ENCODE measurements at regions not wholly inside any gene's neighbourhood (a gene's known extent, or its start where the extent isn't known, plus 50 kb on each side); places are given as distances from the start of the nearest gene placed in this dataset.

GRCh38 chr10:31140716-31141115 is 109.1 kb upstream of the ZNF438 start:
- intact Hi-C loops (cut with DNase I): no loop called here
- H3K4me3 ChIP-seq: no peak overlapping the region
- 96 to 98% methylated on average over 1 of the region's 1 CpG for WGBS, 2 donors

GRCh38 chr10:31142026-31142425 is 110.4 kb upstream of the ZNF438 start:
- no peaks in the 10 kb centered on the region for H3K27me3 ChIP-seq
- no peak for DNase-seq
- peaks cover 0 to 14% (median 5%) of the 10 kb centered on the region in 4 donors for H3K4me1 ChIP-seq
- H3K36me3 ChIP-seq: no peaks in the 10 kb centered on the region
- H3K27ac ChIP-seq: no peak overlapping the region
- intact Hi-C loops (cut with DNase I): no loop called here
- TF ChIP-seq POLR2A (IDR thresholded peaks at IDR 0.05) (no peak), POLR2AphosphoS5 (IDR thresholded peaks at IDR 0.05) (no peak), EP300 (IDR thresholded peaks at IDR 0.05) (no peak)
- TF ChIP-seq, protein P1, sequence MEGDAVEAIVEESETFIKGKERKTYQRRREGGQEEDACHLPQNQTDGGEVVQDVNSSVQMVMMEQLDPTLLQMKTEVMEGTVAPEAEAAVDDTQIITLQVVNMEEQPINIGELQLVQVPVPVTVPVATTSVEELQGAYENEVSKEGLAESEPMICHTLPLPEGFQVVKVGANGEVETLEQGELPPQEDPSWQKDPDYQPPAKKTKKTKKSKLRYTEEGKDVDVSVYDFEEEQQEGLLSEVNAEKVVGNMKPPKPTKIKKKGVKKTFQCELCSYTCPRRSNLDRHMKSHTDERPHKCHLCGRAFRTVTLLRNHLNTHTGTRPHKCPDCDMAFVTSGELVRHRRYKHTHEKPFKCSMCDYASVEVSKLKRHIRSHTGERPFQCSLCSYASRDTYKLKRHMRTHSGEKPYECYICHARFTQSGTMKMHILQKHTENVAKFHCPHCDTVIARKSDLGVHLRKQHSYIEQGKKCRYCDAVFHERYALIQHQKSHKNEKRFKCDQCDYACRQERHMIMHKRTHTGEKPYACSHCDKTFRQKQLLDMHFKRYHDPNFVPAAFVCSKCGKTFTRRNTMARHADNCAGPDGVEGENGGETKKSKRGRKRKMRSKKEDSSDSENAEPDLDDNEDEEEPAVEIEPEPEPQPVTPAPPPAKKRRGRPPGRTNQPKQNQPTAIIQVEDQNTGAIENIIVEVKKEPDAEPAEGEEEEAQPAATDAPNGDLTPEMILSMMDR (IDR thresholded peaks at IDR 0.05): no peak
- H3K4me3 ChIP-seq: no peak overlapping the region
- 86 to 89% methylated on average over 5 of the region's 5 CpGs for WGBS, 2 donors
- H3K9me3 ChIP-seq: no peaks in the 10 kb centered on the region

More at GRCh38 chr10:31140716-31141115, 109.1 kb upstream of the ZNF438 start:
- H3K9me3 ChIP-seq: no peaks in the 10 kb centered on the region
- TF ChIP-seq POLR2A (IDR thresholded peaks at IDR 0.05) (no peak), EP300 (IDR thresholded peaks at IDR 0.05) (no peak), POLR2AphosphoS5 (IDR thresholded peaks at IDR 0.05) (no peak)
- TF ChIP-seq, protein P1 (IDR thresholded peaks at IDR 0.05): no peak
- H3K27ac ChIP-seq: no peak overlapping the region
- H3K36me3 ChIP-seq: no peaks in the 10 kb centered on the region
- H3K4me1 ChIP-seq: peaks cover 0 to 13% (median 6%) of the 10 kb centered on the region in 4 donors
- DNase-seq: no peak
- no peaks in the 10 kb centered on the region for H3K27me3 ChIP-seq

GRCh38 chr10:31143331-31143935 is 111.8 kb upstream of the ZNF438 start:
- intact Hi-C loops (cut with DNase I): no loop called here
- TF ChIP-seq POLR2AphosphoS5 (IDR thresholded peaks at IDR 0.05): no peak
- TF ChIP-seq POLR2A (IDR thresholded peaks at IDR 0.05): no peak
- TF ChIP-seq, protein P1 (IDR thresholded peaks at IDR 0.05): no peak
- no peak for TF ChIP-seq EP300 (IDR thresholded peaks at IDR 0.05)
- Histone ChIP-seq H3K4me1 (peaks cover 0 to 8% (median 2%) of the 10 kb centered on the region in 4 donors), H3K9me3 (no peaks in the 10 kb centered on the region), H3K27me3 (no peaks in the 10 kb centered on the region), H3K27ac (no peak overlapping the region), H3K4me3 (no peak overlapping the region), H3K36me3 (no peaks in the 10 kb centered on the region)
- 81 to 83% methylated on average over 5 of the region's 5 CpGs for WGBS, 2 donors
- DNase-seq: no peak

GRCh38 chr10:31145986-31146385 is 114.3 kb upstream of the ZNF438 start:
- intact Hi-C loops (cut with DNase I): no loop called here
- H3K27ac ChIP-seq: peak overlapping the region in 3 of 4 donors; percentile 0 to 22 (median 3)
- WGBS, 2 donors: 84 to 91% methylated on average over 5 of the region's 5 CpGs
- no peaks in the 10 kb centered on the region for H3K9me3 ChIP-seq
- TF ChIP-seq POLR2AphosphoS5 (IDR thresholded peaks at IDR 0.05): no peak
- TF ChIP-seq, protein P1 (IDR thresholded peaks at IDR 0.05): no peak
- TF ChIP-seq EP300 (IDR thresholded peaks at IDR 0.05): no peak
- TF ChIP-seq POLR2A (IDR thresholded peaks at IDR 0.05): no peak
- no peaks in the 10 kb centered on the region for H3K36me3 ChIP-seq
- H3K4me1 ChIP-seq: peaks cover 0 to 8% (median 2%) of the 10 kb centered on the region in 4 donors
- no peaks in the 10 kb centered on the region for H3K27me3 ChIP-seq
- DNase-seq: no peak
- H3K4me3 ChIP-seq: no peak overlapping the region

Measured in sigmoid colon (tissue), 6 donors.